HepG2 (cell line): ENCODE measurements at regions not wholly inside any gene's neighbourhood (a gene's known extent, or its start where the extent isn't known, plus 50 kb on each side); places are given as distances from the start of the nearest gene placed in this dataset.

Experiments used
- ATAC-seq: fragments of 200-7000 bp; cut with Tn5 transposase; 3 replicates; pipeline ENCODE4 v1.9.1; 2020; ENCODE audit warnings: mild to moderate bottlenecking, moderate library complexity
- BruUV-seq: library from RNA; stranded (reverse); fragments of 400-500 nt; replicated peaks from 2 replicates; lab custom pipeline; 2021; lab: Mats Ljungman, UMichigan
- CTCF ChIA-PET: fragments of 300-600 bp; formaldehyde crosslinking; extraction: SDS; loops from one replicate; lab custom pipeline; 2021; ENCODE audit warnings: low total read pairs, inconsistent platforms, low intra/inter-chr PET ratio; lab: Yijun Ruan, JAX
- POLR2A ChIA-PET: fragments of 350-600 bp; sonication (Branson Sonifier 250); formaldehyde crosslinking; loops from one replicate; lab custom pipeline; 2020; ENCODE audit warnings: antibody characterized with exemption, inconsistent platforms; lab: Yijun Ruan, JAX
- DNase-seq: peaks from one replicate; pipeline ENCODE4 v3.0.0-alpha.2; 2015; ENCODE audit warnings: low spot score
- FAIRE-seq: peaks from 3 replicates; lab custom pipeline; 2011; peaks lifted over from hg19 to GRCh38; lab: Jason Lieb, UNC
- H2AFZ ChIP-seq: one replicate; pipeline ENCODE4 v1.6.1; 2011; ENCODE audit warnings: low read length, inconsistent platforms
- H3K27ac ChIP-seq: fragments of 300-600 bp; 3 replicates; pipeline ENCODE4 v1.8.0; 2011; ENCODE audit warnings: mixed run types, mild to moderate bottlenecking, mixed read lengths, low read length, inconsistent platforms; ENCODE audit not compliant: insufficient read depth; ENCODE audit errors: extremely low read length
- H3K27me3 ChIP-seq, 2 experiments: fragments of 200-600 bp in 1 of 2; 2 replicates in 1 of 2; 3 replicates in 1 of 2; pipeline versions ENCODE4 v1.6.0 to v1.8.0; 2011; ENCODE audit warnings: low read length in 2 of 2, mild to moderate bottlenecking in 2 of 2, moderate library complexity in 2 of 2, inconsistent platforms in 1 of 2; ENCODE audit not compliant: insufficient read depth in 2 of 2, control insufficient read depth in 1 of 2
- H3K36me3 ChIP-seq, 2 experiments: fragments of 200-600 bp in 1 of 2; replicated peaks in 1 of 2; 2 replicates in 1 of 2; 3 replicates in 1 of 2; pipeline versions ENCODE4 v1.5.1 to v1.8.0; 2011; ENCODE audit warnings: low read length in 2 of 2, inconsistent platforms in 1 of 2; ENCODE audit not compliant: insufficient read depth in 2 of 2, control insufficient read depth in 1 of 2
- H3K4me1 ChIP-seq: 2 replicates; pipeline ENCODE4 v1.5.1; 2012; ENCODE audit warnings: low read length, inconsistent platforms; ENCODE audit not compliant: insufficient read depth
- H3K4me2 ChIP-seq: 2 replicates; pipeline ENCODE4 v1.6.0; 2011; ENCODE audit warnings: low read depth, low read length, inconsistent platforms
- H3K4me3 ChIP-seq, 3 experiments: fragments of 200-600 bp in 1 of 3; sonication (generic), shearing (Covaris generic) in 1 of 3; replicated peaks in 1 of 3; 2 replicates each; pipeline ENCODE4 v1.5.1; 2011 to 2016; ENCODE audit warnings: low read length in 3 of 3, inconsistent platforms in 2 of 3, low read depth in 2 of 3, mild to moderate bottlenecking in 2 of 3, control low read depth in 1 of 3, mixed read lengths in 1 of 3; ENCODE audit not compliant: insufficient read depth in 1 of 3
- H3K79me2 ChIP-seq: one replicate; pipeline ENCODE4 v1.6.1; 2011; ENCODE audit warnings: low read length, inconsistent platforms; ENCODE audit not compliant: insufficient read depth
- H3K9ac ChIP-seq: 2 replicates; pipeline ENCODE4 v1.6.0; 2011; ENCODE audit warnings: mild to moderate bottlenecking, low read depth, low read length, inconsistent platforms; ENCODE audit not compliant: insufficient read depth
- H3K9me3 ChIP-seq: 2 replicates; pipeline ENCODE4 v1.5.1; 2012; ENCODE audit warnings: mild to moderate bottlenecking, low read length
- H4K20me1 ChIP-seq: 2 replicates; pipeline ENCODE4 v1.6.0; 2011; ENCODE audit warnings: inconsistent platforms, mild to moderate bottlenecking, low read length, moderate library complexity; ENCODE audit not compliant: insufficient read depth
- DMTF1 ChIP-seq: sonication (generic); formaldehyde crosslinking; IDR thresholded peaks from 2 replicates; pipeline ENCODE4 v1.4.0; 2020; ENCODE audit warnings: mild to moderate bottlenecking, missing genetic modification reagents
- MED1 ChIP-seq: sonication (generic); formaldehyde crosslinking; IDR thresholded peaks from 2 replicates; pipeline ENCODE4 v1.4.0; 2020; ENCODE audit warnings: missing genetic modification reagents
- RAD51 ChIP-seq: fragments of 450-650 bp; IDR thresholded peaks from 2 replicates; pipeline ENCODE4 v1.6.1; 2016; ENCODE audit warnings: borderline replicate concordance
- WGBS: methylation state at CpG from one replicate; pipeline ENCODE4 v1.1.6; 2017; ENCODE audit warnings: low lambda C conversion rate; 5-methylcytosine and 5-hydroxymethylcytosine counted together
- in situ Hi-C: cut with HindIII; loops from 2 replicates; pipeline ENCODE4 v1.10.0; 2017; ENCODE audit warnings: low pct_unique_long_range_greater_than_20kb; ENCODE audit not compliant: extremely low pct_ligation_motif_present
- intact Hi-C: fragments of 100-400 bp; cut with micrococcal nuclease; formaldehyde crosslinking; loops from one replicate; pipeline ENCODE4 v1.10.0; 2022; ENCODE audit not compliant: unreplicated experiment
- TF ChIP-seq, protein P1 (sequence below), 2 experiments: sonication (generic) in 1 of 2; formaldehyde crosslinking in 1 of 2; IDR thresholded peaks; 2 replicates each; pipeline versions ENCODE4 v1.5.1 to v1.6.1; 2011 to 2020; ENCODE audit warnings: borderline replicate concordance in 1 of 2, low read depth in 1 of 2, low read length in 1 of 2, mild to moderate bottlenecking in 1 of 2, missing genetic modification reagents in 1 of 2, moderate library complexity in 1 of 2

DNA sequence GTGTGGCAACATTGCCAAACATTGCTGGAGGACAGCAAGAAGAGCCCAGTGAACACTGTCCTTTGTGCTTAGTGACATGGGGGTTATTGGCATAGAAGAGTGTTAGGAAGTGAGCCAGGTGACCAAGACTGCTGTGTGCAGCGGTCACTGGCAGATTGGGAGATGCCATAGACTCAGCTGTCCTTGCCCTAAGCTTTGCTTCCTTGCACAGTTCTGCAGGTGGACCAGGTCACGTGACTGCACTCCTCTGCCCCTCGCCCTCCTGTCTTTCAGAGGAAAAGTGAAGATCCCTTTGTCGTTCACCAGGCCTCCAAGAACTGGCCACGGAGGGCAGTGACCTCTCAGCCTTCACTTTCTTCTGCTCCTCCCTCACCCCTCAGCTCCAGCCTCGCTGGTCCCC, 215.6 kb upstream of the SMIM21 start:
- no peak for DNase-seq
- in situ Hi-C loops (no loop called here), intact Hi-C loops (no loop called here)
- FAIRE-seq = no peak
- Histone ChIP-seq H4K20me1 (no peaks in the 10 kb centered on the region), H3K79me2 (no peaks in the 10 kb centered on the region), H3K4me1 (no peaks in the 10 kb centered on the region), H3K4me2 (no peak overlapping the region), H3K36me3 (no peaks in the 10 kb centered on the region), H3K9ac (no peak overlapping the region), H3K27me3 (peaks cover 0 to 17% of the 10 kb centered on the region in 2 experiments; a peak in 2 of 5 replicates), H3K4me3 (no peak overlapping the region), H3K27ac (no peak overlapping the region), H3K9me3 (no peaks in the 10 kb centered on the region), H2AFZ (no peak overlapping the region)
- WGBS = 0% methylated on average over 4 of the region's 6 CpGs
- POLR2A ChIA-PET = no interaction called here
- CTCF ChIA-PET = no interaction called here
- TF ChIP-seq, protein P1, sequence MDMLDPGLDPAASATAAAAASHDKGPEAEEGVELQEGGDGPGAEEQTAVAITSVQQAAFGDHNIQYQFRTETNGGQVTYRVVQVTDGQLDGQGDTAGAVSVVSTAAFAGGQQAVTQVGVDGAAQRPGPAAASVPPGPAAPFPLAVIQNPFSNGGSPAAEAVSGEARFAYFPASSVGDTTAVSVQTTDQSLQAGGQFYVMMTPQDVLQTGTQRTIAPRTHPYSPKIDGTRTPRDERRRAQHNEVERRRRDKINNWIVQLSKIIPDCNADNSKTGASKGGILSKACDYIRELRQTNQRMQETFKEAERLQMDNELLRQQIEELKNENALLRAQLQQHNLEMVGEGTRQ (IDR thresholded peaks at IDR 0.05; ENCODE audit: low read depth, low read length) = peak; percentile 60
- TF ChIP-seq, protein P1 (CRISPR knock-in tag; IDR thresholded peaks at IDR 0.05; ENCODE audit: borderline replicate concordance) = no peak
- TF ChIP-seq RAD51 = peak; percentile 73; the same call in 1 of the 2 replicates
- no peak for TF ChIP-seq DMTF1 (CRISPR knock-in tag)
- no peak for TF ChIP-seq MED1 (CRISPR knock-in tag)
- ATAC-seq = no peak
- no TSS peak for BruUV-seq
